GM19468 (cell line): ENCODE measurements at regions not wholly inside any gene's neighbourhood (a gene's known extent, or its start where the extent isn't known, plus 50 kb on each side); places are given as distances from the start of the nearest gene placed in this dataset.
"Not testable (repeated sequence)": the region's sequence is repeated elsewhere in the genome, so short reads cannot be mapped to it uniquely, and the experiment has no call there.

Experiments used
- ATAC-seq: cut with Tn5 transposase; IDR thresholded peaks from one replicate; pipeline ENCODE4 v1.9.1; 2021; ENCODE audit warnings: mild to moderate bottlenecking, moderate library complexity, moderate number of reproducible peaks; ENCODE audit not compliant: unreplicated experiment; ENCODE audit errors: extremely low read depth

DNA sequence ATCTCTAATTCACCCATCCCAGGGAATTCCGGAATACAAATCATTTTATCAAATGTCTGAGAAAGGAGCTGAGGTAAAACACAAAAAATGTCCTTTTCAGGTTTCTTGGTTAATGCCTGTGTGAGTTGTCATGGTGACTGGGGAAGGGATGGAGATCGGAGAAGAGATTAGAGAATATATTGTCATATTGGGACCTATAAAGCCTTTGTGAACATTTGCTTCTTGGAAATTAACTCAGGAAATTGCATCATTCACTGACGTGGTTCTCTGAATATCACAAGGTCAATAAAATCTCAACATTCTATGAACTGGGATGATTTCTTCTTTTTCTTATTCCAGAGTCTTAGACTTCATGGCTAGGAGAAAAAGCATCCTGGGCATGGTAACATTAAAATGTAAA lies 174.8 kb upstream of the GLRA2 start:
- no peak for ATAC-seq

DNA sequence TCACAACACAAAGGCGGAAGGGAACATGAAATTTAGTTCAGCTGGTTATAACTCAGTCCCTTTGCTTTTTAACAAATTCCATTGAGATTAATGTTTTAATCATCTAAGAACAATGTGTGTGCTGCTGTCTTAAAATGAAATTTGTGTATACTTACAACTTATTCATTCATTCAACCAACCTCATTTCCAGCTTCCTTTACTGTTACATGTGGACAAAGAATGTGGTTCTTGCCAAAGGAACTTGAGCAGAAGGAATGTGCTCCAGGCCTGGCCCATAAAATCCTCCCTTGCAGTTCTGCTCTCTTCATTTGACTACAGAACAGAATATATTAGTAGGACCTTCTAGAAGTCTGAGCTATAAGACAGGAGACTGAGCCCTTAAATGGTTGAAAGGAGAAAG lies 176.8 kb upstream of the GLRA2 start:
- ATAC-seq = no peak

DNA sequence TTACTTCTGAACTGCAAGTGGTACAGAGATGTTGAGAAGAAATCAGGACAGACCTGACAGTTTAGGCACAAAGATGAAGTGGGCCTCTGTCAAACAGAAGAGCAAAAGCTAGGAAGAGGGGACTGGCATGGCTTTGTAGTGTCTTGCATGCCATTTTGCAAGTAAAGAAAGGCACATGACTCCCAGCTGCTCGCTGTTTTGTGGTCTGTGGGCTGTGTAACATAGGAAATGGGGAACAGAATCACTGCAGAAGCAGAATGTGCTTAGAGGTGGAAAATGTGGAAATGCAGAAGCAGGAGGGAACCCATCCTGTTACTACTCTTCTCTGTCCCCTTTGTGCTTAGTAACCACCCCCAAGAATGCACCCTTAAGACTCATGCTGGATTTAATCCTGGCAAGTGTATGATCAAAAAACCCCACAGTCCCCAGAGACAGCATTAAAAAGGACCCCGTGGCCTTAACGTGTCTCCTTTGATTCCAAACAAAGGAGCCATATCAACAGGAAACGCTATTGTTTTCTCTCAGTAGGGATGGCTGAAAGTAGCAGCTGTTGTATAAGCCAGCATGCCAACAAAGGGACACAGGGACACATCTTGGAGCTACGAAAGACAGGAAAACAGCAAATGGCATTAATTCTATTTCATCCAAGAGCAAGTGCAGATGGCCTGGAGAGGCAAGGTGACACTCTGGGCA lies 177.6 kb upstream of the GLRA2 start:
- ATAC-seq = no peak

DNA sequence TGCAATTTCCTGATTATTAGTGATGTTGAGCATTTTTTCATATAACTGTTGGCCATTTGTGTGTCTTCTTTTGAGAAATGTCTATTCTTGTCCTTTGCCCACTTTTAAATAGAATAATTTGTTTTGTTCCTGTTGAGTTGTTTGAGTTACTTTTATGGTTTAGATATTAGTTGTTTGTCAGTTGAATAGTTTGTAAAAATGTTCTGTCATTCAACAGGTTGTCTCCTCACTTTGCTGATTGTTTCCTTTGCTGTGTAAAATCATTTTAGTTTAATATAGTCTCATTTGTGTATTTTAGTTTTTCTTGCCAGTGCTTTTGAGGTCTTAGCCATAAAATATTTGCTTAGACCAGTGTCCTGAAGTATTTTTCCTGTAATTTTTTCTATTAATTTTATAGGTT lies 181.8 kb upstream of the GLRA2 start:
- ATAC-seq = no peak

DNA sequence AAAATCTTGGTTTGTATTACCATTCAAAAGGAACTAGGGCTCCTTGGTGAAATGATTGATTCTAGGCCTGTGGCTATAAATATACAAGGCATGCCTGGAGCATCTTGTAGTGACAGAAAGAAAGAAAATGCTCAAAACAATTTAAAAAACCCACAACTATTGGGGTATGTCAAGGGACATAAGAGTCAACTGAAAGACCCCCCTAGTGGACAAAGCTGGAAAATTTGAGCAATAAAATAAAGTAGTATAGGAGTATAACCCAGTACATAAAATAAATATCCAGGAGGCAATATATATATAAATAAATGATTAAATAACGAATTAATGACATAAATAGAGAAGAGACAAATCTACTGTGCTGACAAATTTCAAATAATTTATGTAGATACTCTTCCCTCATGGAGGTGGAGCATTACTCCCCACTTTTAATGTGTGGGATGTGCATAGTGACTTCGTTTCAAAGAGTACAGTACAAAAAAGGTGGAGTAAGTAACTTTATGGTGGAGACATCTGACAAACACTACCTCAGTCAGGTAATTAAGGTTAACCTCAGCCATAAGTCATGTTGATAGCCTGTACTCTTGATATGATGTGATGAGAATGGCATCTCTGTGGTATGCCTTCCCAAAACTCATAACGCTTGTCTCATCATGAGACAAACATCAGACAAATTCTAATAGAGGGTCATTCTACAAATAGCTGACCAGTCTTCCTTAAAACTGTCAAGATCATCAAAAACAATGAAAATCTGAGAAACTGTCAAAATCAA lies 185.0 kb upstream of the GLRA2 start:
- ATAC-seq = no peak

DNA sequence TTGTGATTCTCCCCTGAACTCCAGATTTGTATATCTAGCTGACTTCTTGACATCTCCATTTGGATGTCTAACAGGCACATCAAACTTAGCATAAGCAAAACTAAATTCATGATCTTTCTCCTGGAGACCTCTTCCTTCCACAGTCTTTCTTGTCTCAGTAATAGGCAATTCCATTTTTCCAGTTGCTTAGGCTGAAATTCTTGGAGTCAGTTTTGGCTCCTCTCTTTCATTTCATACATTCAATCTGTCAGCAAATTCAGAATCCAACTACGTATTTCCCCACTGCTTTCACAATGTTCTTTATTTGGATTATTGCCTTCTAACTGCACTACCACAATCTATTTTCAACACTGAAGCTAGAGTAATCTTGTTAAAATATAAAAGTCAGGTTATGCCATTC lies 219.9 kb upstream of the GLRA2 start:
- no peak for ATAC-seq

DNA sequence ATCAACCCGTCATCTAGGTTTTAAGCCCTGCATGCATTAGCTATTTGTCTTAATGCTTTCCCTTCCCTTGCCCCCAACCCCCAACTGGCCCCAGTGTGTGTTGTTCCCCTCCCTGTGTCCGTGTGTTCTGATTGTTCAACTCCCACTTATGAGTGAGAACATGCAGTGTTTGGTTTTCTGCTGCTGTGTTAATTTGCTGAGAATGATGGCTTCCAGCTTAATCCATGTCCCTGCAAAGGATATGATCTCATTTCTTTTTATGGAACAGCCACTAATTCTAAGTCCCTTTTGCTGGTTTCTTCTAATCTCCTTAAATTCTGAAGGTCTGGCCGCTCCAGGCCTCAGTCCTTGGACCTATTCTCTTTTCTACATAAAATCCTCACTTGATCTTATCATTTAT lies 220.4 kb upstream of the GLRA2 start:
- not testable (repeated sequence) for ATAC-seq

DNA sequence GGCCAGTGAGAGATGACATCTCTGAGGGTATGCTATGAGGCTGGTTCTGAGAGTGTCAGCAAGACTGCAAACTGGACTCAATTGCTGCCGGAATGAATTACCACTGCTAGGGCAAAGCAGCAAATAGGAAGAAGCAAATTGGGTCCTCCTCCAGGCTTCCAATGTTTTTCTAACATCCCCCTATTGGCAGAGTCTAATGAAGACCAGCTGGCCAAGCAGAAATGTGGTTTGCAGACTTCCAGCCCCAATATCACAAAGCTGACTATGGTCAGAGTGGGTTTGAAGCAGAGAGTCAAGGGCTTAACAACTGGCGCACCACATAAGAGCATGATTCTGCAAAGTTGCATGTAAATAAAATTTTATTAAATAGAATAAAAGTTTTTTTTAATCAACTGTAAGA lies 225.4 kb upstream of the GLRA2 start:
- ATAC-seq = no peak

DNA sequence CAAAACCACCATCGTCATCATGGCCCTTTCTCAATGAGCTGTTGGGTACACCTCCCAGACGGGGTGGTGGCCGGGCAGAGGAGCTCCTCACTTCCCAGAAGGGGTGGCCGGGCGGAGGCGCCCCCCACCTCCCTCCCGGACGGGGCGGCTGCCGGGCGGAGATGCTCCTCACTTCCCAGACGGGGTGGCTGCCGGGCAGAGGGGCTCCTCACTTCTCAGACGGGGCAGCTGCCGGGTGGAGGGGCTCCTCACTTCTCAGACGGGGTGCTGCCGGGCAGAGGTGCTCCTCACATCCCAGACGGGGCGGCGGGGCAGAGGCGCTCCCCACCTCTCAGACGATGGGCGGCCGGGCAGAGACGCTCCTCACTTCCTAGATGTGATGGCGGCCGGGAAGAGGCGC lies 226.8 kb upstream of the GLRA2 start:
- not testable (repeated sequence) for ATAC-seq

DNA sequence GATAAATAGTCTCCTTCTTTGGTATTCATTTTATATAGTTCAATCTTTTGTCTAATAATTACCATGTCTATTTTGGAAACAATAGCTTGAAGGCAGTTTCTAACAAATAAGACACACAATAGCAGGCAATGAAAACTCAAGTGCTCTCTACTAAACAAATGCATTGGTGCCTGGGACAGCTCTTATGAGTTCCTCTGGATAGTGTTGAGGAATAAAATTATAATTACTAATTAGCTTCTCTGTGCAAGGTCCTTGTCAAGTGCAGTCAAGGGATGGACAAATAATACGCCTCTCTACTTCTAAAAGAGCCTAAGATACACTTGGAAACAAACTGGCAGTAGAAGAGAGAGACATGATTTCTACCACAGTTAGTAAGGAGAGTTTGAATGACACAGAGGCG lies 229.0 kb upstream of the GLRA2 start:
- ATAC-seq = no peak

DNA sequence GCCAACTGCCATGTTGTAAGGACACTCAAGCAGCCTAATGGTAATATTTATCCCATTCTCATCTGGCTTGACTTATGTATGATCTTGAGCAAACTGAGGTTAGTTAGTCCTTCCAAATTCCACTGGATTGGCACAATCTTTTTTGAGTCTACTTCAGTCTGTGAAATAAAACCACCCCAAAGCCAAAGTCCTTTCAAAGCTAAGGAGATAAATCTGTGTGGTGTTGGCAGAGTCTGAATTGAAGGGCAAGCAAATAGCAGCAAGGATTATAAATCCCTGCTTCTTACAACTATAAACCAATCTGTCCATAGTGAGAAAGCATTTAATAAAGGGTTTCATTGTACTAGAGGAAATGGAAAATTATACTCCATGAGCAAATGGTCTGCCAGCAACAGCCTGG lies 233.9 kb upstream of the GLRA2 start:
- ATAC-seq = no peak

DNA sequence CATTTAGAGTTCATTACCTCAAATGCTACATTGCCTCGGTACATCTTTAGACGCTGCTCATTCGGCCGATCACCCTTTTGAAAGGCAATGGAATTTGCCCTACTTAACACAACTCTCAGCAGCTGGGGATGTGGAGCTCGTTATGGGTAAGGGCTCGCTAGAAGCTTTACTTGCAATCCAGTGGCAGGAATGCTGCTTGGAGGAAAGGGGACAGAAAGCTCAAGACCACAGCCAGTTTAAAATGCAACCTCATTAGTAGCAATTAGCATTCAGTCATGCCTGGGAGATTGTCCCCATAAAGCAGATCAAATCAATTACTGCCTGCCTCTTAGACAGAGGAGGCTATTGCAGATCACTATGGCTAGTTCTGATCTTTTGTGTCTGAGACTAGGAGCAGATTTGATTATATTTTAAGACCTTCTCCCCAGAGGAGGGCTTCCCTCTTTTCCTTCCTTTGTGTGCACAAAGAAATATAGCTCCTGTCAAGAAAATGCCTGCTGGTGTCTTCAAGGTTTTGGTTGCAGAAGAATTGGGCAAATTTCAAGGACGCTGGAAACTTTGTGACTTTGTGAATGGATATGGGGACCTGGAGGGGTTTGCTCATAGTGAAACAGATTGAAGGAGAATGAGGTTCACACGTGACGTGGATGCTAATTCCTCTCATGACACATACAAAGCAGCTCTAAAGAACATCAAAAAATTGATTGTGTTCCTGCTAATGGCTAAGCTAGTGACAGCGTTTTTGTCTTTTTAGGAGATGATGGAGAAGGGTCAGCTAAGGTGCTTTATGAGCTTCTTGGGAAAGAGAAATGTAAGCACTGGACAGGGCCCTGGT lies 237.5 kb upstream of the GLRA2 start:
- ATAC-seq = no peak

DNA sequence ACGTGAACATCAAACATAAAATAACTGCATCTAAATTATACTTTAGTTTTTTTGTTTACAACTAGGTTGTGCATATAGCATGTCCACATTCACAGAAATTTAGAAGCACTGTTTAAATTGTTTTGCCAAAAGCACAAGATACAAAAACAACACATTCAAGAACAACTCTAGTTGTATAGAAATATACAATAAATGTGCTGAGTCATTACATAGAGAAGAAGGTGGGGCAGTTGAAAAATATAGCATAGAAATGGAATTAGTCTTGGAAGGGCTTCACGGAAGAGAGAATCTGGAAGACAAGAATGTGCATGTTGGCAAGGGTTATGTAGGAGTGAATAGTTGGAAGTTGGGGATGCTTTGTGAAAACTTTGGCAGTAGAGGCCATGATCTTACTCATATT lies 239.0 kb upstream of the GLRA2 start:
- no peak for ATAC-seq

DNA sequence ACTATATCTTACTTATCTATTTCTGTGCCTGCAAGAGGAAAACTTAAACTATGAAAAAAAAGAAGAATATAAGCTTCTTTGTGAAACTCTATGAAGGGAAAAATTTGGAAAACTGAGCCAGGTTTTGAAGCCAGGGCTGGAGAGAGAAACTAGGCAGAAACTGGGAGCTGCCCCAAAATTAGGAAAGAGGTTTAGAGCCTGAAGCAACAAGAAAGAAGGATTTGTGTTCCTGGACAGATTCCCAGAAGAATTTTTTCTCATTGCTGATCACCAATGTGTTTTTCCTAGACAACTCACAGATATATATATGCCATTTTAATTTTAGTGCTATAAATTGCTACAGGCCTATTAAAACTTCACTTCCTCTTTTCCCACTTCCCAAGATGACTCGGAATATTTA lies 245.0 kb upstream of the GEMIN8 start:
- no peak for ATAC-seq

DNA sequence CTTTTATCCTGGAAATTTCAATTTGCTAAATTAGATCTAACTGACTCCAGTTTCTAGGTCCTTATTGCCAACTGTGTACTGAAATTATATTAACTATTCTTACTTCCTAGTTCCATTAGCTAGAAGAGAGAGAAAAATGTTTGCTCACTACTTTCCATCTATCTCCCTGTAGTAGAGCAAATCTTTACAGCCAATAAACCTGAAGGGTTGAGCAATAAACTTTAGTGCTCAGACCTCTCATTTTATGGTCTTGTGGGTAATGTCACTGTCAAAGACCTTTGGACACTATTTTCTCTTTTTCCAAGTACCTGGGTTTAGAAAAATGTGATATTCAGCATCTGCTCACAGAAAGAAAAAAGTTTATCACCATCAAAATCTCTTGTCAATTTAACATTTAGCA lies 237.5 kb upstream of the GEMIN8 start:
- ATAC-seq = no peak

DNA sequence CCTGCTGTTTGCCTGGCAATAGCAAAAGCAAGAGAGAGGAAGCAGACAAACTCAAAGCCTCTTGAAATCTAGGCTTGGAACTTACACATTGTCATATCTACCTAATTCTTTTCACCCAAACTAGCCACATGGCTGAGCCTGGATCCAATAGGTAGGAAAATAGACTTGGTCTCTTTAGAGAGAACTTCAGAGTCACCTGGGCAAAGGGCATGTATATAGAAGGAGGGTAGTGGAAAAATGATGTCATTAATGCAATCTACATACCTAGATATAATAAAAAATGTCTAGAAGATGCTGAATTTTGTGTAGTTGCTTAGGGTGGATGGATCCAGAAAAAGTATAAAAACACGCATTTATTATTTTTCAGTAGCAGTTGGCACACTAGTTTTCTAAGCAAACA lies 237.0 kb upstream of the GEMIN8 start:
- no peak for ATAC-seq

DNA sequence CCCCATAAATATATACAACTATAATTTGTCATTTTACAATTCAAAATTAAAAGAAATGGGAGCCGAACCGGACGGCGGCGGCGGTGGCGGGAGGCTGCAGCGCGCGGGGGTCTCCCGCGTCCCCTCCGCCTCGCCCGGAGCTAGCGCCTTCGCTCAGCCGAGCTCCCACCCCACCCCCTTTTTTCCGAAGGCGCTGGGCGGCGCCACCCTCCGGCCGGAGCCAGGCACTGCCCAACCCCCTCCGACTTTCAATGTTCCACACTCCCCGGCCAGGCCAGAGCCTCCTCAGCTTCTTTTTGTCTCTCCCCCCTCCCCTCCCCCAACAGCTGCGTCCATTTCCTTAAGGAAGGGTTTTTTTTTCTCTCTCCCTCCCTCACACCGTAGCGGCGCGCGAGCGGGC lies 214.1 kb upstream of the GEMIN8 start:
- ATAC-seq = no peak

DNA sequence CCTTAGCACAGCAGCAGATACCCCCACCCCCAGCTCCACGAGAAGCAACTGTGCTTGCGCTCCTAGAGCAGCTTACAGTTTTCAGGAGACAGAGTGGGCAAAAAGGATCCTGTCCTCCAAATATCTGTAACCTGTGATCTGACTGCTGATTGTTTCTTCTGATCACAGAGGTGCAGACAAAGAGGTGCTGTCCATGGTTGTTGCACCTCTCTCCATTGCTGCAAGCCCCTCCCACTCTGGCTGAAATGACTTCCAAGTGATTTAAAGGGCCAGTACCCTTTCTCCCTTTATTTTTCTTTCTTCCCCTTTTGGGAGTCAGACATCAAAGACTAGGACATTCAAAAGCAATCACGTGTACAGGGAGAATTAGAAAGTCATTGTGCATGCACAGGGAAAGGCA lies 205.3 kb upstream of the GEMIN8 start:
- ATAC-seq = no peak

DNA sequence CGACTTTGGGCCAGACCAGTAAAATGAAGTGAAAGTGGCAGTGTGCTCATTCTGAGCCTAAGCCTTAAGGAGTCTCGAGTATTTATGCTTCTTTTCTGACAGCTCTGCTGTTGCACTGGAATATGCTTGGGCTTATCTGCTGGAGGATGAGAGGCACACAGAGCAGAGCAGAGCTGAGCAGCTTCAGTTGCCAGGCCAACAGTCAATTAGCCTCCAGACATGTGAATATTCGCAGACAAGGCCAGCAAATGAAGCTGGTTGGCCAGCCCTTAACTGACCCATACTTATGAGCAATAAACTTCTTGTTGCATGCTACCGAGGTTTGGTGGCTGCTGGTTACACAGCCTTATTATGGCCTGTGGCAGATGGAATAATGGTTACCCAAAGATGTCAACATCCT lies 203.0 kb upstream of the GEMIN8 start:
- no peak for ATAC-seq

DNA sequence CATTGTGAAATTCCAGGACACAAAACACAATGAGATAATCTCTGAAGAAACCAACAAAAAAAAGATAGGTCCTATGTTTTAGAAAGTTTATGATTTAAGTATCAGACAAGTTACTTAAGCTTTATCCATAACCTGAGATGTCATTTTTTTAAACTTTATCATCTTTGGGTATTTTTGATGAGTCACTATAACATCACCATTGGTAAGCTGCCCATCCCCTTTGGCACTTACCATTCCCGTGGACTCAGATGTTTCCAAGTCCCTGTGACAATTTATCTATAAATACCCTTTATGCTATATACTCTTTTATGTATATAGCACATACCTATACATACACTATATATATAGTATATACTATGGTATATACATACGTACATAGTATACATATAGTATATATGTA lies 198.9 kb upstream of the GEMIN8 start:
- no peak for ATAC-seq

DNA sequence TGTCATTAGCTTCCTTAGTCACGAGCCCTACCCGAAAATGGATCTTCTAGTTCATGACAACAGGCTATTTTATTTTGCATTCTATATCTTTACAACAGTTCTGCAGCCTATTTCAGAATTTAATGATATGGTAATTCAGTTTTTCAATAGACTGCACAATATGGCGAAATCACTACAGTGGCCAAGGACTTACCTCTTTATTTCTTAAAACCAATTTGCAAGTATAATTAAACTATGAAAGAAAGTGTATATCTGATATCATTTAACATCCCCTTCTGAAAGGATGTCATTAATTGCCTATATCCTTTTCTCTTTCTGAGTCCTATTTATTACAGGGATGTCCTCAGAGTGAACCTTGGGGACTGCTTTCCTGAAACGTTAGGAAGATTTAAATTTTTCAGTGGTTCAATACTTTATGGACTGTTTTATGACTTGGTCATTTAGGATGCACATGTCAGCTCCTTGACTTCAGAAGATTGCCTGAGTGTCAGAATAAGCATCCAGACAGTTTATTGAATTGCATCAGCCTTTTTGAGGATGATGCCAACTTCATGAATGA lies 190.8 kb upstream of the GEMIN8 start:
- no peak for ATAC-seq
